ENCODE measurements at regions not wholly inside any gene's neighbourhood (a gene's known extent, or its start where the extent isn't known, plus 50 kb on each side); places are given as distances from the start of the nearest gene placed in this dataset.

DNA sequence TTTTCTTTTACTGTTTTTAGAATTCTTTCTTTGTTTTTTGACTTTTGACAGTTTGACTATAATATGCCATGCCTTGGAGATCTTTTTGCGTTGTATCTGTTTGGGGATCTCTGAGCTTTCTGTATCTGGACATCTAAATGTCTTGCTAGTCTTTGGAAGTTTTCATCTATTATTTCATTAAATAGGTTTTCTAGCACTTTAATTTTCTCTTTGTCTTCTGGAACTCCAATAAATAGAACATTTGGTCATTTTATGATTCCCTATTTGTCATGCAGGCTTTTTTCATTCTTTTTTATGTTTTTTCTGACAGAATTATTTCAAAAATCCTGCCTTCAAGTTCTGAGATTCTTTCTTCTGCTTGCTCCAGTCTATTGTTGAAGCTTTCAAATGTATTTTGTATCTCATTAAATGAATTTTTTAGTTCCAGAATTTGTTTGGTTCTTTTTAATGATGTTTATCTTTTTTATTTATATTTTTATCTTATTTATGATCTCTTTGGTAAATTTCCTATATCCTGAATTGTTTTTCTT lies 201.4 kb downstream of the CHD9NB start:
- TF ChIP-seq EZH2phosphoT487 (IDR thresholded peaks at IDR 0.05; ENCODE audit: borderline replicate concordance, low read length) (no peak), CTCF (IDR thresholded peaks at IDR 0.05; ENCODE audit: low read depth, low read length, poor library complexity, severe bottlenecking) (no peak)
- Histone ChIP-seq H3K4me1 (ENCODE audit: control insufficient read depth, low read length) (no peaks in the 10 kb centered on the region), H3K27ac (ENCODE audit: low read depth, low read length) (no peak overlapping the region), H3K4me2 (ENCODE audit: low read length) (no peak overlapping the region), H3K9me2 (replicated peaks; ENCODE audit: control insufficient read depth, low read length) (no peaks in the 10 kb centered on the region), H3K27me3 (ENCODE audit: control insufficient read depth, low read length) (no peaks in the 10 kb centered on the region), H3F3A (ENCODE audit: control insufficient read depth, insufficient read depth) (no peaks in the 10 kb centered on the region), H3K79me2 (ENCODE audit: control insufficient read depth, low read length) (no peaks in the 10 kb centered on the region), H3K36me3 (ENCODE audit: control insufficient read depth, low read length) (no peaks in the 10 kb centered on the region), H3K4me3 (ENCODE audit: low read length) (no peak overlapping the region), H4K20me1 (ENCODE audit: control insufficient read depth, insufficient read depth, low read depth, low read length) (no peaks in the 10 kb centered on the region), H3K9me3 (ENCODE audit: control insufficient read depth, insufficient read depth, low read length) (no peaks in the 10 kb centered on the region; the same call in 1 of the 2 replicates)

DNA sequence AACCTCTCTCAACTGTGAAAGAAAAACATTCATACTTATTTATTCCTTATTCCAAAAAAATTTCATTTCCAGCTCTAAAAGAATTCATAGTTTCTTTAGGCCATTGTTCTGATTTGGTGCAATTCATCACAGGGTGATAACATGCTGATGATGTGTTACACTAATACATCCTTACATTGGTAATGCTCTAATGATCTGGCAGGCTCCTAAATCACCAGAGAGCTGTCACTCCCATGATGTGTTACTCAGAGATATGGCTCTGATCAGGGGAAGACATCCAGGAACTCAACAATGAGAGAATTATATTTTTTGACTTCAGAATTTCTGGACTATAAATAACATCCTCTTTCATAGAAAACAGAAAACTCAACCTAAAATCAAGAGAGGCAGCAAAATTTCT lies 209.3 kb downstream of the CHD9NB start:
- H3K27me3 ChIP-seq (ENCODE audit: control insufficient read depth, low read length) = no peaks in the 10 kb centered on the region
- H3K9me2 ChIP-seq (replicated peaks; ENCODE audit: control insufficient read depth, low read length) = no peaks in the 10 kb centered on the region
- H3K4me2 ChIP-seq (ENCODE audit: low read length) = no peak overlapping the region
- no peaks in the 10 kb centered on the region for H3F3A ChIP-seq (ENCODE audit: control insufficient read depth, insufficient read depth)
- no peaks in the 10 kb centered on the region for H3K79me2 ChIP-seq (ENCODE audit: control insufficient read depth, low read length)
- no peaks in the 10 kb centered on the region for H3K9me3 ChIP-seq (ENCODE audit: control insufficient read depth, insufficient read depth, low read length)
- no peaks in the 10 kb centered on the region for H3K4me1 ChIP-seq (ENCODE audit: control insufficient read depth, low read length)
- H3K4me3 ChIP-seq (ENCODE audit: low read length) = no peak overlapping the region
- H4K20me1 ChIP-seq (ENCODE audit: control insufficient read depth, insufficient read depth, low read depth, low read length) = no peaks in the 10 kb centered on the region
- no peak for TF ChIP-seq EZH2phosphoT487 (IDR thresholded peaks at IDR 0.05; ENCODE audit: borderline replicate concordance, low read length)
- TF ChIP-seq CTCF (IDR thresholded peaks at IDR 0.05; ENCODE audit: low read depth, low read length, poor library complexity, severe bottlenecking) = no peak
- H3K27ac ChIP-seq (ENCODE audit: low read depth, low read length) = no peak overlapping the region
- H3K36me3 ChIP-seq (ENCODE audit: control insufficient read depth, low read length) = no peaks in the 10 kb centered on the region

GRCh38 chr16:52837251-52837650 lies 215.4 kb downstream of the CHD9NB start:
- Histone ChIP-seq H3K9me3 (ENCODE audit: control insufficient read depth, insufficient read depth, low read length) (no peaks in the 10 kb centered on the region), H3K36me3 (ENCODE audit: control insufficient read depth, low read length) (no peaks in the 10 kb centered on the region), H3K4me1 (ENCODE audit: control insufficient read depth, low read length) (no peaks in the 10 kb centered on the region), H3K4me2 (ENCODE audit: low read length) (no peak overlapping the region), H3K4me3 (ENCODE audit: low read length) (no peak overlapping the region), H3K27me3 (ENCODE audit: control insufficient read depth, low read length) (no peaks in the 10 kb centered on the region), H4K20me1 (ENCODE audit: control insufficient read depth, insufficient read depth, low read depth, low read length) (no peaks in the 10 kb centered on the region), H3F3A (ENCODE audit: control insufficient read depth, insufficient read depth) (no peaks in the 10 kb centered on the region), H3K79me2 (ENCODE audit: control insufficient read depth, low read length) (no peaks in the 10 kb centered on the region), H3K27ac (ENCODE audit: low read depth, low read length) (no peak overlapping the region), H3K9me2 (replicated peaks; ENCODE audit: control insufficient read depth, low read length) (no peaks in the 10 kb centered on the region)
- TF ChIP-seq EZH2phosphoT487 (IDR thresholded peaks at IDR 0.05; ENCODE audit: borderline replicate concordance, low read length) (no peak), CTCF (IDR thresholded peaks at IDR 0.05; ENCODE audit: low read depth, low read length, poor library complexity, severe bottlenecking) (no peak)
